HG03103 (cell line): ENCODE measurements at regions not wholly inside any gene's neighbourhood (a gene's known extent, or its start where the extent isn't known, plus 50 kb on each side); places are given as distances from the start of the nearest gene placed in this dataset.
A peak's percentile ranks its signal among the peaks of the same experiment; 100 is the strongest.
"Not testable (repeated sequence)": the region's sequence is repeated elsewhere in the genome, so short reads cannot be mapped to it uniquely, and the experiment has no call there.

Experiments used
- ATAC-seq: cut with Tn5 transposase; IDR thresholded peaks from one replicate; pipeline ENCODE4 v1.9.1; 2021; ENCODE audit warnings: low read depth; ENCODE audit not compliant: unreplicated experiment

DNA sequence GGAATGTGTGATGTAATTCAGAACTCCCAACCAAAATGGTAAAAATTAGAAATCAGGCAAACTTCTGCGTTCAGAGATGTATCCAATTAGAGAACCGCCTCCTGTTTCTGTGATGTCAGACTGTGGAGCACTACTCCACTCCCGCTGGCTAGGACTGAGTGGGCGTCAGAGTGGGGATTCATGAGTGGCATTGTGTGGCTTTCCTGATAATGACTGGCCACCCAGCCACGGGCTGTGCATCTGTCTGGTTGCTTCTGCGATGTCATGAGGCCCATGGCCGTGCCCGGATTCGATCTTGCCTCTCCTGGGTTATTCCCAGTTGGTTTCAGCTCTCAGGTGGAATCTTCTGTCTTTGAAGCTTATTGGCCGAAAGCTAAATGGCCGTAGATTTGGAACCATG is 87.1 kb upstream of the KCNA1 start:
- ATAC-seq = no peak

- no peak for ATAC-seq
These were observed 85.3 kb upstream of the KCNA1 start for GRCh38 chr12:4824380-4824779.

DNA sequence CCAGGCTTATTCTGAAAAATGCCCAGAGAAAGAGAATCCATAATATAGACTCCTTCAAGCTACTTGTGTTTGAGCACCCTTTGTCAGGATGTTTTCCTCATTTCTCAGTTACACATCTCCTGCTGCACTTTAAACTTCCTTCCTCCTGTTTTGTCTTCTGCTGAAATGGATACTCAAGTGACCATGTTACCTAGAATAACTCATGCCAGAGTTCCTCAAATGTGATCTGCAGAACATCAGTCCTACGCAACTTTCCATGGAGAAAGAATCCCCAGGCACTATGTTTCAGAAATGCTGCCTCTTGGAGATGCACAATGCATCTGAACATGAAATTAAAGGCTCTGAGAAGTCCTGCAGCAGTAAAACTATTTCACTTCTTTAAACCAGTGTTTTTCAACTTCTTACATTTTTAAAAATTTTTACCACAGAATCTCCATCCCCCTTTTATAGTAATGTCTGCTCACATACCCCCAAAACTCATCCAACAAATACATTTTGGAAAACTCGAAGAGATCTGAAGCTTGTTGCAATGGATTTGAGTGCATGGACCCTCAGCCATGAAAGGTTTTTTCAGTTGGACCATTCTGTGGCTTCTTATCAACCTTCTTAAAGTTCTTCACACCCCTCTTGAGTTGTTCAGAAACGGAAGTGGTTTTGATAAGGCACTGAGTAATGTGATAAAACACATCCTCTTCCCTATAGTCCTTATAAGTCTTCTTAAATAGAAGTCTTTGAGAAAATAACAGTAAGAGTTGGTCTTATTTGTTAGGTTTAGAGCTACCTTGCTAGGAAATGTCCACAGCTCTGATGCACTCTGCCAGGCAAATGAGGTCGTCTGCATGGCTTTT is 84.5 kb upstream of the KCNA1 start:
- no peak for ATAC-seq

- ATAC-seq = no peak
These were observed 82.8 kb upstream of the KCNA1 start for GRCh38 chr12:4826909-4827308.

GRCh38 chr12:4828176-4828575 is 81.5 kb upstream of the KCNA1 start:
- ATAC-seq = no peak

DNA sequence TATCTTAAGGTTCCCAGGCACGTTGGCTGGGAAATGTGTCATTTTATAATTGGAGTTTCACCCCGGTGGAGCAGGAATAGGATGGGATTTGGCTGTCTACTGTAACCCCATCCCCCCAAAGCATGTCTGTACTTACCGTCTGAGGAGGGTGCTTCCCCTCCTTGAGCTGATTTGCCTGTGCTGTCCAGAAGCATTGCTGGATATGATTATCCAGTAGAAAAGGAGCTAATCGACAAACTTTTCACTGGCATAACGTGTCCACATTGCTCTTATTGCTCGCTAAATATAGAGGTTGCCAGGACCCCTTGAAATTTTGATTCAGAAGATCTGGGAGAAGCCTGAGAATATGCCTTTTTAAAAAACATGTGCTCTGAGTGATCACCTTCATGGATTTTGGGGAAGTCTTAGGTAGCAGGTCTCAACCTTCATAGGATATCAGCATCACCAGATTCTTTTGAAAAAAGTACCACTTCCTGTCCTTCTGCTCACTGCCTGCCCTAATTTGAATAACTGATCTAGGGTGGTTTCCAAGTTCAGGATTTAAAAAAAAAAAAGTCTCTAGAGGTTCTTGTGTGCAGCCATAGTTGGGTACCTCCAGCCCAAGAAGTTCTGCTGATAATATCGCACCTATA is 80.4 kb upstream of the KCNA1 start:
- peak; percentile 80 for ATAC-seq

DNA sequence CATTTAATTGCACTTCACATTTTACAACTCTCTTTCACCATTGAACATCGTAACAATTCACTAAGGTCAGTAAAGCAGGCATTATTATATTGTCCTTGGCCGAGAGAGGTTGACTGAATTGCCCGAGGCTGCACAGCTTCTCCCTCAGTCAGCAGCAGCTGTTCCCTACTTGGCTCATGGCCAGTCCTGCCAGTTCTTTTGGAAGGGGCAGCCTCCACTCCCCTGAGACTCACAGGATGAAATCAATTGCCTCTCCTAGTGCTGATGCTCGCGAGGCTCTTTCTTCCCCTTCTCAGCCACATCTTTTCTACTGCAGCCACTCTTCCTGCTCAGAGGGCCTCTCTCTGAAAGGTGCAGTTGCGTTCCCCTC is 79.9 kb upstream of the KCNA1 start:
- peak; percentile 16 for ATAC-seq

- ATAC-seq = no peak
These were observed 79.0 kb upstream of the KCNA1 start for GRCh38 chr12:4830556-4831210.

- no peak for ATAC-seq
These were observed 76.7 kb upstream of the KCNA1 start for GRCh38 chr12:4833053-4833452.

GRCh38 chr12:4833524-4833923 is 76.2 kb upstream of the KCNA1 start:
- ATAC-seq = no peak

DNA sequence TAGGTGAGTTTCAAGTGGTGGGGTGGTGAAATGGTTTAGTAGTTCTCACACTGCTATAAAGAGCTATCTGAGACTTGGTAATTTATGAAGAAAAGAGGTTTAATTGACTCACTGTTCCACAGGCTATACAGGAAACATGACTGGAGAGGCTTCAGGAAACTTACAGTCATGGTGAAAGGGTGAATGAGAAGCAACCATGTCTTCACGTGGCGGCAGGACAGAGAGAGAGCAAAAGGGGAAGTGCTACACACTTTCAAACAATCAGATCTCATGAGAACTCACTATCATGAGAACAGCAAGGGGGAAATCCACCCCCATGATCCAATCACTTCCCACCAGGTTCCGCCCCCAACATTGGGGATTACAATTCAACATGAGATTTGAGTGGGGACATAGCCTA is 67.3 kb upstream of the KCNA1 start:
- ATAC-seq = not testable (repeated sequence)

DNA sequence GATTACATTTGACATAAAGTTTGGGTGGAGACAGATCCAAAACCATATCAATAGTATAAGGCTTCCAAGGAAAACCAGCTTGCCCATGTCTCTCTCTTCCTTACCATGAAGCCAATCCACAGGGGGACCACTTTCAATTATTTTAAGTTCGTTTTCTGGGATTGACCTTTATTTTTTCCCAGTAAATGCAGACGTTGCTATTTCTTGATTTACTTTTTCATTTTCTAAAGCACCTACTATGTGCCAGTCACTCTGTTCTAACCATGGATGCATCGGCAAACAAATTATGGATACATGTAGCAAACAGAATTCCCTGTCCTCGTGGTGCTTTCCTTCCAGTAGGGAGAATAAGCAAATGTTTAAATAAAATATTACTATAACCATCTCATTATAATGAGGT is 65.8 kb upstream of the KCNA1 start:
- no peak for ATAC-seq

- no peak for ATAC-seq
These were observed 62.0 kb upstream of the KCNA1 start for GRCh38 chr12:4847713-4848112.

DNA sequence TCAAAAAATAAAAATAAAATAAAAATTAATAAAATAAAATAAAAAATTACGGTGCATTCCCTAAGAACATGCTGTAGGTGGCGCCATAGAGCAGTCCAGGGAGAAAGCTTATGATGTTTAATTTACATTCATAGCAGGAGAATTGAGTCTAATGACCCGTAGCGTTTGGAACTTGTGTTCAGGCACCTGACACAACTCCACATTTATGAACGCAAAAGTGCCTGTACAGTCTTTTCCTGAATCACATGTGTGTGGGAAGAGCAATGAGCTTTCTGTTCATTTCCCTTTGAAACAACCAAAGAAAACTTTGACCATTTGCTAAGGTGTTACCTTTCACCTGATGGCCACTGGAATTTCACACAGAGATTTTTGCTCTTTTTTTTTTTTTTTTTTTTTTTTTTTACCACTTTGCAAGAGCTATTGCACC is 60.6 kb upstream of the KCNA1 start:
- ATAC-seq = no peak

DNA sequence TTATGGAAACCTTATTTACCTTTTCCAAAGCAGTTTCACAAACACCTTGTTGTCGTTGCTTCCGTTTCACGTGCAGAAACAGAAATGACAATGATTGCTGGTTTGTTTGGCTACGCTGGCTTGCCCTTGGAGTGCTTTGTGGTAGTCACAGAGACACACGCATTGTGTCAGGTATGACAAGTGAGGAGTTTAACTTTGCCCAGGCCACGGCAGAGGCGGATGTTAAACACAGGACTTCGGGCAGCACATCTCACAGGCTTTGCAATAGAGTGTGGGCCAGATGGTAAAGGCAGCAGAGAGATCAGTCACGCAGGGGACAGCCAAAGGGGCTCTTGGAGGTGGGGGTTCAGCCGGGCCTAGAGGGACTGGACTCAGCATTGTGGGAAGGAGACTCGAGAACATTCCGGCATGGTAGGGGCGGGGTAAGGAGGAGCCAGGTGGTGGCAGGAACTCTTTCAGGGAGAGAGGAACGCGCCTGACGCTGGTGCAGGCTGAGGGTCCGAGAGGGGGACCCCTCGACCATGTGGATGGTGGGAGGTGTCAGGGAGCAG is 59.8 kb upstream of the KCNA1 start:
- no peak for ATAC-seq

- no peak for ATAC-seq
These were observed 58.8 kb upstream of the KCNA1 start for GRCh38 chr12:4850857-4851380.

GRCh38 chr12:4852308-4852707 is 57.4 kb upstream of the KCNA1 start:
- ATAC-seq = no peak

- no peak for ATAC-seq
These were observed 56.8 kb upstream of the KCNA1 start for GRCh38 chr12:4852911-4853310.

DNA sequence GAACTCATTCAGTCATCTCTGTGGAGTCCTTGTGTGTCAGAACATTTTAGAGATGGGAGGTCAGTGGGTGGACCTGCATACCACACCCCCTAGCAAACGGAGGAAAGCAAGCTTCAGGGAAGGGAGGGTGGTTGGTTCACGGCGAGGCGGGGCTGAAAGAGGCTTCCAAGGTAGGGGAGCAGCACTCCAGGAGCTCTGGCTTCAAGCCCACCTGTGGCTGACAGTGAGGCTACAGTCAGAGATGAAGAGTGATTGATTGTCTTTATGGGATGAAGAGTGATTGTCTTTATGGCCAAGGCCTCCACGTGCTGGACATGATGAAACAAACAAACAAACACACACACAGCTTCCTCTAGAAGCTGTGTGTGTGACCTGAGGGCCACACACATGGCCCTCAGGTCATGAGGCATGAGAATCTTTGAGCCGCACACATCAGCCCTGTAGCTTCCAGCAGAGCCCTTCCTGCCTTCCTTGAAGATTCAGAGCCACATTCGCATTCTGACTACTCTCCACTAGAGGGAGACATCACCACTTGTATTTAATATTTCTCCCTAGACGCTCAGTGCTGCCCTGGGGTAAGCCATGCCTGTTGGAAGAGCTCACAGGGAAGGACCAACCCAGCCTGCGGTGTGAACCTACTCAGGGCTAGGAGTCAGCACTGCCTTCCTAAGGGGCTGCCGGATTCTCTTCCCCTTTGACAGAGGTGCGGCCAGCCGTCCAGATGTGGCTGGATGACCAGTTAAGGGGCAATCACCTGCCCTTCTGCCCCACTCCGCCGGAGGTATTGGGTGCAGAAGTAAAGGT is 54.4 kb upstream of the KCNA1 start:
- ATAC-seq = no peak

GRCh38 chr12:4856596-4856995 is 53.1 kb upstream of the KCNA1 start:
- ATAC-seq = no peak
